Stimulated activated CD4-positive, alpha-beta T cell treated with anti-CD3 and anti-CD28 coated beads, Interleukin-4, amount 100 ng/mL, for 4 hours (primary cell): ENCODE measurements at regions not wholly inside any gene's neighbourhood (a gene's known extent, or its start where the extent isn't known, plus 50 kb on each side); places are given as distances from the start of the nearest gene placed in this dataset.

ENCODE experiments used
- DNase-seq, 2 experiments: peaks; one replicate each; pipeline ENCODE4 v3.0.0-alpha.2; 2020

- DNase-seq = no peak
Observed at GRCh38 chr13:107223867-107224266, 655.9 kb upstream of the ARGLU1 start.

GRCh38 chr13:107222597-107222996 is 654.7 kb upstream of the ARGLU1 start:
- no peak for DNase-seq

- DNase-seq = no peak
Observed at GRCh38 chr13:107220245-107220644, 652.3 kb upstream of the ARGLU1 start.

GRCh38 chr13:107217251-107217650 is 649.3 kb upstream of the ARGLU1 start:
- no peak for DNase-seq

- DNase-seq = no peak
Observed at GRCh38 chr13:107216046-107216755, 648.3 kb upstream of the ARGLU1 start.

GRCh38 chr13:107211073-107211472 is 643.1 kb upstream of the ARGLU1 start:
- peak in 1 of 2 experiments; percentile 24 for DNase-seq

- no peak for DNase-seq
Observed at GRCh38 chr13:107210723-107211030, 642.7 kb upstream of the ARGLU1 start.

GRCh38 chr13:107209824-107210722 is 642.1 kb upstream of the ARGLU1 start:
- no peak for DNase-seq

GRCh38 chr13:107208889-107209288 is 641.0 kb upstream of the ARGLU1 start:
- no peak for DNase-seq

- DNase-seq = peak; percentile 12 to 47
Observed at GRCh38 chr13:107205318-107206104, 637.6 kb upstream of the ARGLU1 start.

- no peak for DNase-seq
Observed at GRCh38 chr13:107203146-107203847, 635.4 kb upstream of the ARGLU1 start.

GRCh38 chr13:107202371-107203023 is 634.6 kb upstream of the ARGLU1 start:
- DNase-seq = no peak

GRCh38 chr13:107200491-107200890 is 632.6 kb upstream of the ARGLU1 start:
- DNase-seq = no peak

- no peak for DNase-seq
Observed at GRCh38 chr13:107192289-107192688, 624.4 kb upstream of the ARGLU1 start.

- no peak for DNase-seq
Observed at GRCh38 chr13:107190065-107190464, 622.1 kb upstream of the ARGLU1 start.

GRCh38 chr13:107185889-107186288 is 618.0 kb upstream of the ARGLU1 start:
- no peak for DNase-seq

- no peak for DNase-seq
Observed at GRCh38 chr13:107170270-107170931, 602.5 kb upstream of the ARGLU1 start.

GRCh38 chr13:107157271-107157670 is 589.3 kb upstream of the ARGLU1 start:
- DNase-seq = no peak

GRCh38 chr13:107144432-107144831 is 576.5 kb upstream of the ARGLU1 start:
- DNase-seq = no peak

- no peak for DNase-seq
Observed at GRCh38 chr13:107141767-107142166, 573.8 kb upstream of the ARGLU1 start.

GRCh38 chr13:107139006-107139405 is 571.1 kb upstream of the ARGLU1 start:
- no peak for DNase-seq

- no peak for DNase-seq
Observed at GRCh38 chr13:107138486-107138885, 570.5 kb upstream of the ARGLU1 start.
